ENCODE measurements at regions not wholly inside any gene's neighbourhood (a gene's known extent, or its start where the extent isn't known, plus 50 kb on each side); places are given as distances from the start of the nearest gene placed in this dataset.

DNA sequence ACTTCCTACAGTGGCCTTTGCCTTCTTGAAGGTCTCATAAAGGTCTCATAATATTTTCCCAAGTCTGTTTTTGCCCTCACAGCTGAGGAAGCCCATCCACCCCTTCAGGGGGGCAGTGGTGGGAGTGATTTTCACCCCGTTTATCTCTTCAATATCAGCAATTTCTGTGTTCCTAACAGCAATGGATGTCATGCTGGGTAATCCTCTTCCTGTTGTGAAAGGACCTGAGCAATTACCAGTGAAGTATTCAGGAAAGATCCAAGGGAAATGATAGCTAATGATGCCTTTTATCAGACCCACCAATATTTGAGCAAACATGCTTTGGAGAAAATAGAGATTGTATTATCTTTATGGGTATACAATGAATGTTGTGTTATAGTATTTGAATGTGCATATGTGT, 226.9 kb downstream of the INSC start:
- DNase-seq (no peak), ATAC-seq (ENCODE audit: insufficient read depth, low read depth) (no peak)
- no peaks in the 10 kb centered on the region for H4K20me1 ChIP-seq (ENCODE audit: insufficient read depth, low read length)
- H3K4me2 ChIP-seq (ENCODE audit: insufficient read depth, low read length) = no peak overlapping the region
- H3K27me3 ChIP-seq (ENCODE audit: insufficient read depth, low read length, poor library complexity) = no peaks in the 10 kb centered on the region
- no peak overlapping the region for H3K4me3 ChIP-seq (ENCODE audit: low read depth in 1 of 2, low read length in 2 of 2)
- TF ChIP-seq, protein P1, sequence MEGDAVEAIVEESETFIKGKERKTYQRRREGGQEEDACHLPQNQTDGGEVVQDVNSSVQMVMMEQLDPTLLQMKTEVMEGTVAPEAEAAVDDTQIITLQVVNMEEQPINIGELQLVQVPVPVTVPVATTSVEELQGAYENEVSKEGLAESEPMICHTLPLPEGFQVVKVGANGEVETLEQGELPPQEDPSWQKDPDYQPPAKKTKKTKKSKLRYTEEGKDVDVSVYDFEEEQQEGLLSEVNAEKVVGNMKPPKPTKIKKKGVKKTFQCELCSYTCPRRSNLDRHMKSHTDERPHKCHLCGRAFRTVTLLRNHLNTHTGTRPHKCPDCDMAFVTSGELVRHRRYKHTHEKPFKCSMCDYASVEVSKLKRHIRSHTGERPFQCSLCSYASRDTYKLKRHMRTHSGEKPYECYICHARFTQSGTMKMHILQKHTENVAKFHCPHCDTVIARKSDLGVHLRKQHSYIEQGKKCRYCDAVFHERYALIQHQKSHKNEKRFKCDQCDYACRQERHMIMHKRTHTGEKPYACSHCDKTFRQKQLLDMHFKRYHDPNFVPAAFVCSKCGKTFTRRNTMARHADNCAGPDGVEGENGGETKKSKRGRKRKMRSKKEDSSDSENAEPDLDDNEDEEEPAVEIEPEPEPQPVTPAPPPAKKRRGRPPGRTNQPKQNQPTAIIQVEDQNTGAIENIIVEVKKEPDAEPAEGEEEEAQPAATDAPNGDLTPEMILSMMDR (IDR thresholded peaks at IDR 0.05; ENCODE audit: borderline replicate concordance, extremely low read depth, low read length, poor library complexity, severe bottlenecking) = no peak
- no peak for TF ChIP-seq EZH2 (IDR thresholded peaks at IDR 0.05; ENCODE audit: borderline replicate concordance, low read depth, low read length, severe bottlenecking)
- H3K27ac ChIP-seq (ENCODE audit: low read length) = no peak overlapping the region
- H3K9ac ChIP-seq (ENCODE audit: low read depth, low read length) = no peak overlapping the region
- H3K9me3 ChIP-seq (ENCODE audit: insufficient read depth, low read length, severe bottlenecking) = no peaks in the 10 kb centered on the region
- H2AFZ ChIP-seq (ENCODE audit: low read depth, low read length) = no peak overlapping the region
- no peaks in the 10 kb centered on the region for H3K36me3 ChIP-seq (ENCODE audit: insufficient read depth, low read length)
- H3K4me1 ChIP-seq (ENCODE audit: insufficient read depth, low read length) = no peaks in the 10 kb centered on the region
- H3K79me2 ChIP-seq (ENCODE audit: insufficient read depth, low read length) = no peaks in the 10 kb centered on the region

DNA sequence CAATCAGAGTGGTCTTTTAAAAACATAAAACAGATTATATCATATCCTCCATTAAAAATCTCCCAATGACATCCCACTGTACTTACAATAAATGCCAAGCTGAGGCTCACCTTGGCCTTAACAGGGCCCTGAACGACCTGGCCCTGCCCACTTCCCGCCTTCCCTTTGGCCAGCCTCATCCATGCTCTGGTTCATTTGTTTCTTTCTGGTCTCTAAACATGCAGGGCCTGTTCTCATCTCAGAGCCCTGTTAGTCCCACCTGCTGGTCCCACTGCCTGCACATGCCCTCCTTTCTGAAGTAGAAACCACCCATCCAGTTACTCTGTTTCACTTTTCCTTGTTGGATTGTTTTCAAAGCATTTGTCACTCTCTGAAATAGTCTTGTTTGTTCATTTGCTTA, 227.4 kb downstream of the INSC start:
- H3K4me2 ChIP-seq (ENCODE audit: insufficient read depth, low read length) = no peak overlapping the region
- TF ChIP-seq, protein P1 (IDR thresholded peaks at IDR 0.05; ENCODE audit: borderline replicate concordance, extremely low read depth, low read length, poor library complexity, severe bottlenecking) = no peak
- no peak for TF ChIP-seq EZH2 (IDR thresholded peaks at IDR 0.05; ENCODE audit: borderline replicate concordance, low read depth, low read length, severe bottlenecking)
- H3K4me1 ChIP-seq (ENCODE audit: insufficient read depth, low read length) = no peaks in the 10 kb centered on the region
- no peak for ATAC-seq (ENCODE audit: insufficient read depth, low read depth)
- H3K27ac ChIP-seq (ENCODE audit: low read length) = no peak overlapping the region
- H3K79me2 ChIP-seq (ENCODE audit: insufficient read depth, low read length) = no peaks in the 10 kb centered on the region
- no peak overlapping the region for H2AFZ ChIP-seq (ENCODE audit: low read depth, low read length)
- DNase-seq = no peak
- H3K36me3 ChIP-seq (ENCODE audit: insufficient read depth, low read length) = no peaks in the 10 kb centered on the region
- no peaks in the 10 kb centered on the region for H3K27me3 ChIP-seq (ENCODE audit: insufficient read depth, low read length, poor library complexity)
- no peak overlapping the region for H3K9ac ChIP-seq (ENCODE audit: low read depth, low read length)
- H3K9me3 ChIP-seq (ENCODE audit: insufficient read depth, low read length, severe bottlenecking) = no peaks in the 10 kb centered on the region
- H4K20me1 ChIP-seq (ENCODE audit: insufficient read depth, low read length) = no peaks in the 10 kb centered on the region
- H3K4me3 ChIP-seq (ENCODE audit: low read depth in 1 of 2, low read length in 2 of 2) = no peak overlapping the region

DNA sequence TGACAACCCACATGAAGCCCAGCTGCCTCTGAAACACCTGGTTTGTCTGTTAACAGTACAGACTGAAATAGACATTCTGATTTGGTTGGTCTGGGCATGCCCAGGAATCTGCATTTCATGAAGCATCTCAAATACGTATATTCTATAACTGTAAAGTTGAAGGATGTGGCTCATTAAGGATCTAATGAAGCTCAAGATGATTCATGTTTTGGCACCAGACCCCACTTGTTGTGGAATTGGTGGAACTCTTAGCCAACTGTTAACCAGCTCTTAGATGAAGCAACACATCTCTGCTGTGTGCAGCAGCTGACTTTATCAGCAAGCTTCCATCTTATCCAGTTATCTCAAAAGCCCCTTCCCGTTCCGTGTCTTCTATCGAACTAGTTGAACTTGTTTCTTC, 232.2 kb downstream of the INSC start:
- Histone ChIP-seq H4K20me1 (ENCODE audit: insufficient read depth, low read length) (no peaks in the 10 kb centered on the region), H3K4me2 (ENCODE audit: insufficient read depth, low read length) (no peak overlapping the region), H3K27ac (ENCODE audit: low read length) (no peak overlapping the region), H3K36me3 (ENCODE audit: insufficient read depth, low read length) (no peaks in the 10 kb centered on the region), H3K9me3 (ENCODE audit: insufficient read depth, low read length, severe bottlenecking) (no peaks in the 10 kb centered on the region), H2AFZ (ENCODE audit: low read depth, low read length) (no peak overlapping the region), H3K9ac (ENCODE audit: low read depth, low read length) (no peak overlapping the region), H3K4me1 (ENCODE audit: insufficient read depth, low read length) (no peaks in the 10 kb centered on the region), H3K27me3 (ENCODE audit: insufficient read depth, low read length, poor library complexity) (no peaks in the 10 kb centered on the region), H3K79me2 (ENCODE audit: insufficient read depth, low read length) (no peaks in the 10 kb centered on the region), H3K4me3 (ENCODE audit: low read depth in 1 of 2, low read length in 2 of 2) (no peak overlapping the region)
- no peak for ATAC-seq (ENCODE audit: insufficient read depth, low read depth)
- no peak for DNase-seq
- TF ChIP-seq EZH2 (IDR thresholded peaks at IDR 0.05; ENCODE audit: borderline replicate concordance, low read depth, low read length, severe bottlenecking) = no peak
- TF ChIP-seq, protein P1 (IDR thresholded peaks at IDR 0.05; ENCODE audit: borderline replicate concordance, extremely low read depth, low read length, poor library complexity, severe bottlenecking) = no peak
